ENCODE measurements at regions not wholly inside any gene's neighbourhood (a gene's known extent, or its start where the extent isn't known, plus 50 kb on each side); places are given as distances from the start of the nearest gene placed in this dataset.
A peak's percentile ranks its signal among the peaks of the same experiment; 100 is the strongest.

DNA sequence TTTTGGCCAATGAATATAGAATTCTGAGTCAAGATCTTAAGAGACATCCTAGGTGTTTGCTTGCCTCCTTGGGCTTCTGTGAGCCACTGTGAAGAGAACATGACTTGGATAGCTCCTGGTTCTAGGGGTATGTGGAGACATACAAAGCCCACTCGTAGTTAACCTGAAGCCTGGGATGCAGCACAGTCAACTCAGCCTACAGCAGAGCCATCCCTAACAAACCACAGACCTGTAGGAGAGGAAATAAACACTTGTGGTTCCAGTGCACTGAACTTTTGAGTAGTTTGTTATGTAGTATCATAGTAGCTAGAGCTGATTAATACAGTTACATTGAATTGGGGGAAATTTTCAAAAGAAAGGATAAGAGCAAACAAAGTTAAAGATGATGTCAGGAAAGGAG lies 474.4 kb upstream of the HSF2 start:
- DNase-seq (ENCODE audit: extremely low spot score) = no peak
- intact Hi-C loops (cut with DNase I) = no loop called here
- Histone ChIP-seq H3K4me1 (peaks cover 0 to 16% (median 5%) of the 10 kb centered on the region in 4 donors), H3K27ac (replicated peaks in 1 of 4) (peak overlapping the region in 2 of 4 donors; percentile 5 to 24), H3K9me3 (no peaks in the 10 kb centered on the region), H3K27me3 (no peaks in the 10 kb centered on the region), H3K36me3 (no peaks in the 10 kb centered on the region), H3K4me3 (no peak overlapping the region)
- 92% methylated on average over 1 of the region's 1 CpG for WGBS
- TF ChIP-seq POLR2A (IDR thresholded peaks at IDR 0.05; ENCODE audit: low read depth) (no peak), EP300 (IDR thresholded peaks at IDR 0.05) (no peak), POLR2AphosphoS5 (IDR thresholded peaks at IDR 0.05) (no peak)
- TF ChIP-seq, protein P1, sequence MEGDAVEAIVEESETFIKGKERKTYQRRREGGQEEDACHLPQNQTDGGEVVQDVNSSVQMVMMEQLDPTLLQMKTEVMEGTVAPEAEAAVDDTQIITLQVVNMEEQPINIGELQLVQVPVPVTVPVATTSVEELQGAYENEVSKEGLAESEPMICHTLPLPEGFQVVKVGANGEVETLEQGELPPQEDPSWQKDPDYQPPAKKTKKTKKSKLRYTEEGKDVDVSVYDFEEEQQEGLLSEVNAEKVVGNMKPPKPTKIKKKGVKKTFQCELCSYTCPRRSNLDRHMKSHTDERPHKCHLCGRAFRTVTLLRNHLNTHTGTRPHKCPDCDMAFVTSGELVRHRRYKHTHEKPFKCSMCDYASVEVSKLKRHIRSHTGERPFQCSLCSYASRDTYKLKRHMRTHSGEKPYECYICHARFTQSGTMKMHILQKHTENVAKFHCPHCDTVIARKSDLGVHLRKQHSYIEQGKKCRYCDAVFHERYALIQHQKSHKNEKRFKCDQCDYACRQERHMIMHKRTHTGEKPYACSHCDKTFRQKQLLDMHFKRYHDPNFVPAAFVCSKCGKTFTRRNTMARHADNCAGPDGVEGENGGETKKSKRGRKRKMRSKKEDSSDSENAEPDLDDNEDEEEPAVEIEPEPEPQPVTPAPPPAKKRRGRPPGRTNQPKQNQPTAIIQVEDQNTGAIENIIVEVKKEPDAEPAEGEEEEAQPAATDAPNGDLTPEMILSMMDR (IDR thresholded peaks at IDR 0.05) = no peak

DNA sequence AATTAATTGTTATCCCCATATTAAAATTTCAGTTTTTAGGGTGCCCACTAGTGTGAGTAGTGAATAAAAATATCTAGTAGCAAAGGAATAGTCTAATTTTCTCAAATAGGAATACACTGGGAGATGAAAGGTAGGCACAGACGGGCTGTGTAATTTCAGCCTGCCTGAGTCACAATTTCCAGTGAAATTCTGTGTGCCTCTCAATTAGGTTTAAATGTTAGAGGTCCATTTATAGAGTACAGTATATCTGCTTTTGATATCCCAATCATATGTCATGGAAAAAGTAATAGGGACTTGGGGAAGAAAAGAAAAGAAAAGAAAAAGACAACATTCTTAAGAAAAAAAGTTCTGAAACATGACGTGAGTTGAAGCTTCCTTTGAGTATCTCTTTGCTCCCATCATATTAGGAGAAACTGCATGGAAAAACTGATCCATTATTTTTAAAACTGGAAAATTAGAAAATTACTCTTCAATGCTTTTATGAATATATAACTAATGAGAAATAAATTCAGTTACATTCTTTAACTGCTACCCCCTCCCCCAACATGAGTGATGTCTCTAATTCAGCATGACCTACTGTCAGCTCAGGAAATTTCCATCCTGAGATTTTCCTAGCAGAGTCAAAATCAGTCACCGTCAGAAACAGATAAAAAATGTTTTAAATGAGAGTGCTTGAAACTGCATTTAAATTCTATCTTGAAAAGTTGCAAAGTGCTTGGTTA lies 473.8 kb upstream of the HSF2 start:
- H3K27me3 ChIP-seq = no peaks in the 10 kb centered on the region
- H3K27ac ChIP-seq (replicated peaks in 1 of 4) = peak overlapping the region in 2 of 4 donors; percentile 5 to 24
- 34% methylated on average over 3 of the region's 3 CpGs for WGBS
- no peak for DNase-seq (ENCODE audit: extremely low spot score)
- H3K4me3 ChIP-seq = no peak overlapping the region
- no peaks in the 10 kb centered on the region for H3K9me3 ChIP-seq
- no peaks in the 10 kb centered on the region for H3K36me3 ChIP-seq
- peaks cover 0 to 16% (median 5%) of the 10 kb centered on the region in 4 donors for H3K4me1 ChIP-seq
- intact Hi-C loops (cut with DNase I) = no loop called here
- no peak for TF ChIP-seq EP300 (IDR thresholded peaks at IDR 0.05)
- TF ChIP-seq POLR2A (IDR thresholded peaks at IDR 0.05; ENCODE audit: low read depth) = no peak
- TF ChIP-seq, protein P1 (IDR thresholded peaks at IDR 0.05) = no peak
- no peak for TF ChIP-seq POLR2AphosphoS5 (IDR thresholded peaks at IDR 0.05)

DNA sequence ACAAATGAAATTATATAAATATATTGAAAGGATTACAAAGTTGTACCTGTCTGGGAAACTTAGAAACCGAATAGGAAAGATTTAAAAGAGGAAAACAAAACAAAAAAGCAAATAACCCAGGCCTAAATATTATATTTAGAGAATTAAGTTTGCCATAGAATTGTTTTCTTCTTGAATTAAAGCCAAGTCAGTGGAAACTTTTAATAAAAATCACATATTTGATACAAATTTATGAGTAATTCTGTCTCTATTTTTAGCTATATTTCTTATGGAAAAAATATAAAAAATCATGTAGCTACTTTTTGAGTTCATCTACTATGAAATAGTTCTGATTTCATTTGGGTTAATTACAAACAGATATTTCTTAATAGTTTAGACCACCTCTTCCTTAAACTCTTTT lies 470.2 kb upstream of the HSF2 start:
- no peaks in the 10 kb centered on the region for H3K27me3 ChIP-seq
- H3K27ac ChIP-seq (replicated peaks in 1 of 4) = no peak overlapping the region
- H3K9me3 ChIP-seq = no peaks in the 10 kb centered on the region
- WGBS = 76% methylated on average over 1 of the region's 1 CpG
- intact Hi-C loops (cut with DNase I) = no loop called here
- H3K4me3 ChIP-seq = no peak overlapping the region
- no peak for DNase-seq (ENCODE audit: extremely low spot score)
- TF ChIP-seq POLR2A (IDR thresholded peaks at IDR 0.05; ENCODE audit: low read depth) (no peak), POLR2AphosphoS5 (IDR thresholded peaks at IDR 0.05) (no peak), EP300 (IDR thresholded peaks at IDR 0.05) (no peak)
- TF ChIP-seq, protein P1 (IDR thresholded peaks at IDR 0.05) = no peak
- H3K4me1 ChIP-seq = peaks cover 0 to 21% (median 10%) of the 10 kb centered on the region in 4 donors
- no peaks in the 10 kb centered on the region for H3K36me3 ChIP-seq

DNA sequence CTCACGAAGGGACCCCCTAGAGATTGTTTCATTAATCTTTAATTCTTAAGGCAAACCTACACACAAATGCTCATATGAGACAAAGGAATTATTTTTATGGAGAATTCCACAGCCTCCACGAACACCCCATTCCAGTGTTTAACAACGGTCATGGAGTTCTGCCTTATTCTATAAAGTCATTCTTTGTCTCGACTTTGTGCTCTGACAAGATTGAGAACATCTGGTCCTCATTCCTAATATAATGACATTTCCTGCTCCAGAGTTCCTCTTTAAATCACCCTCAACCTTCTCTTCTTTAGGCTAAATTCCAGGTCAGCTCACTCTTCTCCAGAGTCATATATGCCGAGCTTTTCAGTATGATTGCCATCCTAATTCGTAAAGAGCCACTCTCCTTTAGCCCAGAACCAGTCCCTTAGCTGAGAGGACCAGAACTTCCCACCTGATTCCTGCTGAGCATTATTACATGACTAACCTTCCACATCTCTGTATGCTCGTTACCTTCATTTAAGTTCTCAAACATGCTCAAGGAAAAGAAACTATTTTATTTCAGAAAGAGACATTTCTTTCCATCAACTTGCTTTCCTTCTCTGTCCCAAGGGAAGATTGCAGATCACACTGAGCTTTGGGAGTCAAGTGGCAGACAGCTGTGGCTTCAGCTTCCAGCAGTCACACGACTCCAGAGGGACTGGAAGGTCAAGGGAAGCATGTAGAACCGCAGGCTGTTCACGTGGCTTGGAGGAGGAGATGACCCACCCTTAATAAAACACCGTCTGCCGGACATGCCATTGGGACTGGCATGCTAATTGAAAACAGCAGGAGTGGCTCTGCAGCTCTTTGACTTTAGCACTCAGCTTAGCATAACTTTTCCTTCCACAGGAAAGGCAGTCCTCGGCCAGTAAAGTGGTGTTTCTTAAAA lies 467.1 kb upstream of the HSF2 start:
- TF ChIP-seq, protein P1 (IDR thresholded peaks at IDR 0.05) = no peak
- TF ChIP-seq POLR2AphosphoS5 (IDR thresholded peaks at IDR 0.05) (peak in 1 of 2 donors; percentile 17), POLR2A (IDR thresholded peaks at IDR 0.05; ENCODE audit: low read depth) (no peak)
- WGBS = 55% methylated on average over 13 of the region's 13 CpGs
- no peaks in the 10 kb centered on the region for H3K9me3 ChIP-seq
- no peak for DNase-seq (ENCODE audit: extremely low spot score)
- intact Hi-C loops (cut with DNase I) = no loop called here
- no peaks in the 10 kb centered on the region for H3K27me3 ChIP-seq
- no peaks in the 10 kb centered on the region for H3K36me3 ChIP-seq
- peaks cover 0 to 11% (median 4%) of the 10 kb centered on the region in 4 donors for H3K4me1 ChIP-seq
- H3K27ac ChIP-seq (replicated peaks in 1 of 4) = no peak overlapping the region
- H3K4me3 ChIP-seq = no peak overlapping the region
